G401 (cell line): ENCODE measurements at regions not wholly inside any gene's neighbourhood (a gene's known extent, or its start where the extent isn't known, plus 50 kb on each side); places are given as distances from the start of the nearest gene placed in this dataset.
A peak's percentile ranks its signal among the peaks of the same experiment; 100 is the strongest.
"Not testable (repeated sequence)": the region's sequence is repeated elsewhere in the genome, so short reads cannot be mapped to it uniquely, and the experiment has no call there.

Source experiments
- DNase-seq: peaks from one replicate; pipeline ENCODE4 v3.0.0-alpha.2; 2015; ENCODE audit warnings: low spot score
- in situ Hi-C: cut with HindIII; loops from 2 replicates; pipeline ENCODE4 v1.10.0; 2016; ENCODE audit warnings: low sequenced_read_pairs, mixed read lengths

- in situ Hi-C loops: no loop called here
- no peak for DNase-seq
Observed at GRCh38 chr3:24678421-24678865, 183.8 kb upstream of the THRB start.

DNA sequence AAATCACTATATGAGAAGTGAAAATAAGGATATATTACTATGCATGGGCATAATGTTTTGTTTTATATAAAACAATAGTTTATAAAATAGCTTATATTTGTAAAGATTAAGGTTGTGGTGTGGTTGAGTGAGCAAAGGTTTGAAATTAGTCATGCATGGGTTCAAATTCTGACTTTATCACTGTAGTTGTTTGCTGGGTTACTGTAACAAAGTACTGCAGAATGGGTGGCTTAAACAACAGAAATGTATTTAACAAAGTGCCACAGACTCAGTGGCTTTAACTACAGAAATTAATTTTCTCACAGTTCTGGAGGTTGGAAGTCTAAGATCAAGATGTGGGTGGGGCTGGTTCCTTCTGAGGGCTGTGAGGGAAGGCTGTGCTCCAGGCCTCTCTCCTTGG lies 184.8 kb upstream of the THRB start:
- DNase-seq: no peak
- in situ Hi-C loops: no loop called here

- in situ Hi-C loops: no loop called here
- DNase-seq: peak; percentile 42
Observed at GRCh38 chr3:24680214-24680967, 185.7 kb upstream of the THRB start.

DNA sequence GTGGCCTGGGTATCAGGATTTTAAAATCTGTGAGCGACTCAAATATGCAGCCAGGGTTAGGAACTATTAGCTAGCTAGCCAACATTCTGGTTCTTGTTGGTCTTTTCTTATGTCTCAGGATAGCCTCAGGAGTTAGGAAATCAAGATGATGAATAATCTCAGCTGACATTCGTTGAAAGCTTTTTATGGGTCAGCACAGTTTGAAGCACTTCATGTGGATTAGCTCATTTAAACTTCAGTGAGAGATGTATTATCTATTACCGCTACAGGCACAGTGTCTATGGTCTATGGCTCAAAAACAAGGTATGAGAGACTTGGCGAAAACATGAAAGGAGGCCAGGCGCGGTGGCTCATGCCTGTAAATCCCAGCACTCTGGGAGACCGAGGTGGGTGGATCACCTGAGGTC lies 187.5 kb upstream of the THRB start:
- DNase-seq: no peak
- in situ Hi-C loops: no loop called here

DNA sequence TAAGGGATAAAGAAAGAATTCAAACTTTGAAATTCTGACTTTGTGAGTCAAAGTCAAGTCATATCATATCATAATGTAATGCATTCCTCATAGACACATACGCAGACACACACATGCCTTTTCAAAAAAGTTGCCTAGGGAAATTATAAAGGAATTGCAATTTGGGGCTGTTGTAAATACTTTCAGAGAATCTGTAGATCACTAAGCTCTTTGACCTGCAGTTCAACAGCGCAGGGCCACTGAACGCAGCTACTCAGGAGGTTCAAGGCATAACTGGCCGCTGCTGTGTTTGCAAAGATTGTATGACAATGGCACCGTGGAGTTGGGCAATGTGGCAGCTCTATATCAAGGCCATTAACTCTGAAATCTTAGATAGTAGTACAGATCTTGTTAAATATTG lies 188.4 kb upstream of the THRB start:
- DNase-seq: no peak
- in situ Hi-C loops: no loop called here

GRCh38 chr3:24683633-24684384 lies 189.2 kb upstream of the THRB start:
- in situ Hi-C loops: no loop called here
- DNase-seq: peak; percentile 66

GRCh38 chr3:24684506-24685023 lies 189.9 kb upstream of the THRB start:
- in situ Hi-C loops: no loop called here
- DNase-seq: no peak

DNA sequence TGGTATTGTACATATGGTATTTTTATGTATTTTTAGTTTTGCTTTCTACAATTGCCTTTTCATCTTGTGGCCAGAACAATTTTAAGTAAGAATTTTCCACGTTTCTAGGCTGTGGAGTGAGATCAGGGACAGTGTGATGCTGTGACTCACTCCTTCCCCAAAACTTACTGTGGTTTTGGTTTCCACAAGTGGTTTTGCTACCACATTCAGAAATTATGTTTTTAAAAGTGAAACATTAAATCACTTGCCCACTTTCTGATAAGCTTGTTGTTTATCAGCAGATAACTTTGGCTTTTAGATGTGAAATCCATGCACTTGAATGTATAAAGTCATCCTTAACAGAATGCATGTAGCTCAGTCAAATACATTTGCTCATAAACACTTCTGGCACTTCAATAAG lies 192.2 kb upstream of the THRB start:
- DNase-seq: no peak
- in situ Hi-C loops: no loop called here

- in situ Hi-C loops: no loop called here
- no peak for DNase-seq
Observed at GRCh38 chr3:24687671-24688070, 193.0 kb upstream of the THRB start.

- no peak for DNase-seq
- in situ Hi-C loops: no loop called here
Observed at GRCh38 chr3:24688446-24689148, 193.9 kb upstream of the THRB start.

DNA sequence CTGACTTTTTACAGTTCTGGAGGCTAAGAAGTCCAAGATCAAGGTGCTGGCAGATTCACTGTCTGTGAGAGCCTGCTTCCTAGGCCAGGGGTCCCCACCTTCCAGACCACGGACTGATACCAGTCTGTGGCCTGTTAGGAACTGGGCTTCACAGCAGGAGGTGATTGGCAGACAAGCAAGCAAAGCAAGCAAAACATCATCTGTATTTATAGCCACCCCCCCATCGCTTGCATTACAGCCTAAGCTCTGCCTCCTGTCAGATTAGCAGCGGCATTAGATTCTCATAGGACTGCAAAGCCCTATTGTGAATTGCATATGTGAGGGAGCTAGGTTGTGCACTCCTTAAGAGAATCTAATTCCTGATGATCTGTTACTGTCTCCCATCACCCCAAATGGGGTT lies 194.7 kb upstream of the THRB start:
- in situ Hi-C loops: no loop called here

GRCh38 chr3:24690777-24691176 lies 196.1 kb upstream of the THRB start:
- no peak for DNase-seq
- in situ Hi-C loops: no loop called here

More for the DNA sequence above, 194.7 kb upstream of the THRB start:
- DNase-seq: no peak

DNA sequence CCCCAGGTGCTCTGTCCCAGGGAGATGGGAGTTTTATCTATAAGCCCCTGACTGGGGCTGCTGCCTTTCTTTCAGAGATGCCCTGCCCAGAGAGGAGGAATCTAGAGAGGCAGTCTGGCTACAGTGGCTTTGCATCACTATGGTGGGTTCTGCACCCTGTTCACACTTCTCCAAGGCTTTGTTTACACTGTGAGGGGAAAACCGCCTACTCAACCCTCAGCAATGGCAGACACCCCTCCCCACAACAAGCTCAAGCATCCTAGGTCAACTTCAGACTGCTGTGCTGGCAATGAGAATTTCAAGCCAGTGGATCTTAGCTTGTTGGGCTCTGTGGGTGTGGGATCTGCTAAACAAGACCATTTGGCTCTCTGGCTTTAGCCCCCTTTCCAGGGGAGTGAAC lies 204.4 kb upstream of the THRB start:
- in situ Hi-C loops, DNase-seq: not testable (repeated sequence)

GRCh38 chr3:24704496-24704895 lies 209.8 kb upstream of the THRB start:
- in situ Hi-C loops: no loop called here
- DNase-seq: peak; percentile 17

GRCh38 chr3:24707936-24708335 lies 213.3 kb upstream of the THRB start:
- in situ Hi-C loops: no loop called here
- no peak for DNase-seq

DNA sequence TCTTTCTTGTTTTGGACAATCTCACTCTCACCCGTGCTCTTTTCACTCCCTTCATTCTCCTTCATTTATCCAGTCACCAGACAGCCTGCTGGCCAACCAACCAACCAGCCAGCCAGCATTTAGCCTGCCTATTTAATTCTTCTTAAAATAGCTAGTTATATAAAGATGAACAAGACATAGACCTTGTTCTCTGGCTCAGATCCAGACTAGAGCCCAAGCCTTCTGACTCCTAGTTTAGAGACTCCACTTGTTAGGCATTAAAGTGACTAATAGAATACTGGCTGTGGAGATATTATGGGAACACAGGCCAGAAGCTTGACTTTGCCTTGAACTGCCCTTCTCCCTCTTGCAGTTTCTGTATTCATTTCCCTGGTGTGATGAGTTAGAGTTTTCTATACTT lies 215.3 kb upstream of the THRB start:
- in situ Hi-C loops: no loop called here
- DNase-seq: no peak

DNA sequence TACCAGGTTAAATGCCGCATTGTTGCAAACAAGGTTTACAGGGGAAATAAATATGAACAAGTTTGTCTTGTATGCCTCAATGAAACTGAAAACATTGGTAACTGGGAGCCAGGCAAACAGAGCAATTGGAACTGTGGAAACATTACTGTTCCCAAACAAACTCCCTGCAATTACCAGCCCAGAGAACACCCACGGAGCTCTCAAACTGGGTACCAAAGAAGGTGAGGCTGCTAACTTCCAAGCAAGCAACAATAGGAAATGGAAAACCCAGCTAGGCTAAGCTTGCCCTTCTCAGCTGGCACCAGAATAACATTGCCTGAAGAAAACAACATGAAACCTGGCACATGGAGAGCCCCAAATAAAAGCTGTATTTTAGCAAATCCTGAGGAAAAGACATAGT lies 218.9 kb upstream of the THRB start:
- no peak for DNase-seq
- in situ Hi-C loops: no loop called here

GRCh38 chr3:24714436-24714835 lies 219.8 kb upstream of the THRB start:
- in situ Hi-C loops: no loop called here
- no peak for DNase-seq

DNA sequence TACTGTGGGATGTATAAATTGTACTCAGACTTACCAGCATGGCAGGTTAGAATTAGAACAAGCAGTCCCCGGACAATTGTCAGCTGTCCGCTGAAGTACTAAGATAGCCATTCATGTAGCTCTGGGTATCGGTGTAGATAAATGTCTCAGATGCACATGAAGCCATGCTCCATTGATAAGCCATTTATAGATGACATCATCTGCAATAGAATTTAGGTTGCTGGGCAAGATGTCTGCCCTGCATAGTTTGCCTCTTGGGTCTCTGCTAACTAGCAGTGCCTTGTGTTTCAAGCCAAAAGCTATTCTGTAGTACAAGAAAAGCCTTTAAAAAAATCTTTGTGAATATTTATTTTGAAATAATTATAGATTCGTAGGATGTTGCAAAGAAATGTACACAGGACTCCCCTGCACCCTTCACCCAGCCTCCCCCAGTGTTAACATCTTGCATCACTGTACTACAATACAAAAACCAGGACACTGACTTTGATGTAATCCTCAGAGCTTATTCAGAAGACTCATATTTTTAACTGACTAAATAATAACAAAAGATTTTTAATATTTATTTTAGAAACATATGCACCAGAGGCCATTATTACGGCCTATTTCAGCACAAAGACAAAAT lies 220.6 kb upstream of the THRB start:
- in situ Hi-C loops: no loop called here
- no peak for DNase-seq

GRCh38 chr3:24722087-24722486 lies 227.4 kb upstream of the THRB start:
- in situ Hi-C loops: no loop called here
- peak; percentile 84 for DNase-seq
